Ramos (cell line): ENCODE measurements at regions not wholly inside any gene's neighbourhood (a gene's known extent, or its start where the extent isn't known, plus 50 kb on each side); places are given as distances from the start of the nearest gene placed in this dataset.

Experiments
- in situ Hi-C: fragments of 300-500 bp; cut with MboI; formaldehyde crosslinking; loops from one replicate; pipeline ENCODE4 v1.14.3; 2022; ENCODE audit warnings: low sequenced_read_pairs; ENCODE audit not compliant: unreplicated experiment

DNA sequence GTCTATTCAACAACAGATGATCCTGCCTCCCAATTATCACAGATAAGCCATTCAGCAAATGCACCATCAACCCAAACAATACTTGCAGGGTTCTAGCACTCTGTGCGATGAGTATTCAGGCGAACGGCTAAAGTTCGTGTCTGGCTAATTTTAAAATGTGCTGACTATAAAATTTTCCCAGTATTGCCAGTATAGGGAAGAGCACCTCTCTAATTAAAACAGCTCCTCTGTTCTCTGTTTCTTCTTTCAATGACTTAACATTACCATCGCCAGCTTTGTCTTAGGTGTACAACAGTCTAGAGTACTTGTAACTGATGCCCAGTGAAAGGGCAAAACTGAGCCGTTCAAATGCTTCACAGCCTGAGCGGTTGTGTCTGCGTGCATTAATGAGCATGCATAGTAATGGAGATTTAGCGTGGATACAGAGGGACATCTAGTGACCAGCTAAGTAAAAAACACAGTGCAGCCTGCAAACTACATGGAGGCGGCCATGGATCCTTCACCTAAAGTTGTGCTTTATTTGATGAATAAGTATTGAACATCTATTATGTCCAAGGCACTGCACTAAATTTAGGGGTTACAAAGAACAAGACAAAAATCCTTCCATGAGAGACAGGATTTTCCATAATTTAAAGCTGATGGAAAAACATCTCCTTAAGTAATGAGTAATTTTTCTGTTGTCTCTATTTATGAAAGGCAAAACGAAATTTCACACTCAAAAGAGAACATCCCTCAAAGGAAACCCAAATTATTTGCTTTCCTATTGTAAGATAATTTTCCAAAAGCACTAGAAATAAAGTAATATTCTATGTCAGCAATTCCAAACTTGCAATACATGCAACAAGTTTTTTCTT, 120.0 kb downstream of the SETD4 start:
- in situ Hi-C loops: no loop called here

GRCh38 chr21:35938446-35938845, 121.9 kb downstream of the SETD4 start:
- in situ Hi-C loops: no loop called here

DNA sequence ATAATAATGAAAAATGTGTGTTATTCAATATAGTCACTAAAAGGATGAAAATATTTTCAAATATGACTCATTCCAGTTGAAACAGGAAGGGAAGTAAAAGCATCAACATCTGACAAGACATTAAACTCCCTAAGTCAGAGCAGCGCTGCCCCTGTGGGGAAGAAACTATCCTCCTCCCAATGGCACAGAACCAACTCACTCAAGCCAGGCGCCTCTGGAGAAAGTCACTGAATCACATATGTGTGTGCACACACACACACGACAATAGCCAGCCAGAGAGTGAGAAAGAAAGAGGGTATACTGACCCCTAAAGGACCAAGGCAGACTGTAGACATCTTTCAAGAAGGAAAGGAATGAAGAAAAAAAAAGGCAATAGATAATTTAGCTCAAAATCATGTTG, 126.9 kb downstream of the SETD4 start:
- in situ Hi-C loops: no loop called here

DNA sequence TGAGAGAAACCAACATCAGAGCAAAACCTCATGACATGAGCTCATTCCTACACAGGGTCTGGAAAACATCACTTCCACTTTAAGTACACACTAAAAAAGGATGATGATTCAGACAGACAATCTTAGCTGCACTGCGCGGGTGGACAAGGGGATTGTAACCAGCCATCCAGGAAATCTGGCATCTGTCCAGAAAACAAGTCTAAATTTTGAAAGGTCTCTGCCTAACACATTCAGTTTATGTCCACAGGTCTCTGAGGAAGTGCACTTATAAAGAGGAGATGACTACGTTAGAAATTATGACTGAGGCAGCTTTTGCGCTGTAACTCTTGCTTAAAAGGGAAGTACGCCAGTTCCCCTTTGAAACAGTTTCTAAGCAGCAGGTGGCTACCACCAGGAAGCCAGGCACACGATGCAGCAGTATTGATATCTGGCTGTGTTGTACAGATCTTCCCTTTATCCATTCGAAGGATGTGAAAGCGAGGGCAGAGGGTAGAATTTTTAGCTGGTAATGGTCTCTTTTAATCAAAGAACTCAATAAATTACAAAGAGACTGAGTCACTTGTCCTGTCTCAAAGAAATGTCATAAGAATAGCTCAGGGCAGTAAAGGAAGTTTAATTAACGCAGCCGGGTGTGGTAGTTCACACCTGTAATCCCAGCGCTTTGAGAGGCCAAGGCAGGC, 128.0 kb downstream of the SETD4 start:
- in situ Hi-C loops: no loop called here

- in situ Hi-C loops: no loop called here
Observed at GRCh38 chr21:35929901-35930300, 130.4 kb downstream of the SETD4 start.

GRCh38 chr21:35927262-35927661, 133.1 kb downstream of the SETD4 start:
- in situ Hi-C loops: no loop called here

DNA sequence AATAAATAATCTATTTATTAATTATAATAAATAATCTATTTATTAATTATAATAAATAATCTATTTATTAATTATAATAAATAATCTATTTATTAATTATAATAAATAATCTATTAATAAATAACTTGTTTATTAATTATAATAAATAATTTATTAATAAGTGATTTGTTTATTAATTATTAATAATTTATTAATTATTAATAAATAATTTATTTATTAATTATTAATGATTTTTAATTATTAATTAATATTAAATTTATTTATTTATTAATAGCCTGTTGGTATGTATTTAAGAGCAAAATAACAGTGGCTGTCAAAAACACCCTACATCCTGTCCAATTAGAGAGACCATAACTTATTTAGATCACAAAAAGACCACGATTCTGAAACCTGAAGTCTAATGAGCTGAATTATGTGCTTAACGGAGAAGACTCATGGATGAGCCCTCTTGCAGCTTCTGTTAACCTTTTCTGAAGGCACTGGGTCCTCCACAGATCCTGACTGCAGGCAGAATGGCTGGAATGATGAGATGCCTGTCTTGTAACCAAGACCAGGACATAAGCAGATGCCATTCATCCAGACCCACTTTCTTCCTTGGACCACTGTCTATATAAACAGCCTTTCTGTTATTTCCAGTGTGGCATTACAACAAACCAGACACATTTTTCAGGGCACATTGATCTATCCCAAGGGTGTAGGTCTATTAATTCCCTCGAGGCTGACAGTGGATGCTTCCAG, 134.2 kb downstream of the SETD4 start:
- in situ Hi-C loops: no loop called here

DNA sequence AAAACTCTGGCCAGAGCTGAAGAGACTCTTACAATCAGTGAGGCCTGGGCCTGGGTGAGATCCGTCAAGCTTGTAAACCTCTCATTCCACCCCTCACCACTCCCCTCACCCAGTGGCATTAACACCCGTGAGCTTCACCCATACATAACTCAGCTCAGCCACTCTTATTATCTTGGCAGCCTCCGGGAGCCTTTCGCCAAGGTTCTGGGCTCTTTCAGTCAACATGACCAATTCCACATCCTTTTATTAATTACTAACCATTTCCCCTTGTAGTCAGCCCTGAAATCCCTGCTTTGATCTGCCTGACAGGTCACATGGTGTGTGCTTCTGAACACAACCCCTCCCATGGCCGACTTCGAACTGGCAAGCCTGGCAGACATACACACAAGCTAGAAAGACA, 134.8 kb downstream of the SETD4 start:
- in situ Hi-C loops: no loop called here

DNA sequence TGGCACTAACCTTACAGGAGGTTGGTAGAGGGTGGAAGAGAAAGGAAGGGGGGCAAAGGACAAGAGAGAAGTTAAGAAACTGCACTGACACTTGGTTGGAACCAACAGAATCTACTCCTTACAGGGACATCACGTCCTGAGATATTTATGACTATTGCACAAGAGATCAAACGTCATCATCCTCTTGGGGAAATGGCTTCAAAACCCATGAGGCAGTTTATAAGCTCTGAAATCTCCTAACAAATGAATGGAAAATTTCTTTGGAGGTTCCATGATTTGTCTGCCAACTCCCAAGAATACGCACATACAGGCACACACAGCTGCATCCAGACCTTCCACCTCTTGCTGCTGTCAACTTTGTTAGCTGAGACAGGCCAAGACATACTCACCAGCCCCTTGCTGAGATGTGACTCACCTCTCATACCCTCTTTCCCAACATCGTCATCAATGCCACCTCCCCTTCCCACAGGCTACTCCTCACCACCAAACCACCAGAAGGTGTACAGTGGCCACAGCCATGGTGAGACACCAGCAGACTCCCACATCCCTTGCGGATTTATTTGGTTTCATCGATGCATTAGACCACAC, 135.5 kb downstream of the SETD4 start:
- in situ Hi-C loops: no loop called here

DNA sequence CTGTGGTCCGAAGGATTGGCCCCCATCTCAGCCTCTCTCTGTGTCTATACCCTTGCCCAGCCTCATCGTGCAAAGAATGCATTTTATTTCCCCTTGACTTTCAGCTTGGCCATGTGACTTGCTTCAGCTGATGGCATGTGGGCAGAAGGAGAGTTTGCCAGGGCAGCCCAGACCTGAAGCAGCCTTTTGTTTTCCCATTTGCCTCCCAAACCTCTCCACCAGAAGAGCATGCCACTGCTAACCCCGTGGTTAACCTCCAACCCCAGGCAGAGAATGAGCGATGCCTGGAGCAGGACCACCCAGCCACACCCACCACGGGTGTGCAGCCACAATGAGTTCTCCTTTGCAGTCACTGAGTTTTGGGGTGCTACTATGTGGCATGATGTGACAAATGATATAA, 136.4 kb downstream of the SETD4 start:
- in situ Hi-C loops: no loop called here

- in situ Hi-C loops: no loop called here
Observed at GRCh38 chr21:35922618-35923017, 137.7 kb downstream of the SETD4 start.

GRCh38 chr21:35921471-35921870, 138.9 kb downstream of the SETD4 start:
- in situ Hi-C loops: no loop called here

- in situ Hi-C loops: no loop called here
Observed at GRCh38 chr21:35920436-35920835, 139.9 kb downstream of the SETD4 start.

- in situ Hi-C loops: no loop called here
Observed at GRCh38 chr21:35915030-35915429, 145.3 kb downstream of the SETD4 start.

- in situ Hi-C loops: no loop called here
Observed at GRCh38 chr21:35911412-35912191, 148.7 kb downstream of the SETD4 start.

DNA sequence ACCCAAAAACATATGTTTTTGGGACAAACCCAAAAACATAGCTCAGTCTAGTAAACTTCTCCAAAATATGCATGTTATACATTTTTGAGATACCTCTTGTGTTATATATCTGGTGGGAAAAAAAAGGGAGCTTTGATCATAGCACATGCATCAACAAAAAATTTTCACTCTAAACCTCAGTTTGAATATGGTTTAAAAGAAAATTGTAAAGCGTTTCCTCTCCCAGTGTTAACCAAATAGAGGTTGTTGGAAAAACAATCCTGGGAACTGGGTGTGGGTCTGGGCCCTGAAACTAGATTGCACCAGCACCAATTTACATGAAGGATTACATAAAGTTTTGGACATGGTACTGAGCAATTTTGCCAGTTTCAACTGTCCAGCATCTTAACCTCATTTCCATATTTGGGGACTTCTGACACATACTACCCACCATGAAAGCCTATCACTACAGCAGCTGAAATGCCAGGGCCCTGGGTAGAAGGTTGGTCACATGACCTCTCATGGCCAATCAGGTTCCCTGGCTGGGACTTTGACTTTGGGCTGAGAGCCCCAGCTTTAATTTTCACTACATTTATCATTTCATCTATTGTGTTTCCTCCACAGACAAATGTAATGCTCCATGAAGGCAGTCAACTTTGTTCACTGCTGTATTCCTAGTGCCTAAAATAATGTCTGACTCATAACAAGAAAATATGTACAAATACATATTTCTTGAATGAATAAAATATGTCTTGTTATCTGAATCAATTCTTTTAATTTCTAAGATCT, 150.7 kb downstream of the SETD4 start:
- in situ Hi-C loops: no loop called here

- in situ Hi-C loops: no loop called here
Observed at GRCh38 chr21:35908311-35909078, 151.8 kb downstream of the SETD4 start.

DNA sequence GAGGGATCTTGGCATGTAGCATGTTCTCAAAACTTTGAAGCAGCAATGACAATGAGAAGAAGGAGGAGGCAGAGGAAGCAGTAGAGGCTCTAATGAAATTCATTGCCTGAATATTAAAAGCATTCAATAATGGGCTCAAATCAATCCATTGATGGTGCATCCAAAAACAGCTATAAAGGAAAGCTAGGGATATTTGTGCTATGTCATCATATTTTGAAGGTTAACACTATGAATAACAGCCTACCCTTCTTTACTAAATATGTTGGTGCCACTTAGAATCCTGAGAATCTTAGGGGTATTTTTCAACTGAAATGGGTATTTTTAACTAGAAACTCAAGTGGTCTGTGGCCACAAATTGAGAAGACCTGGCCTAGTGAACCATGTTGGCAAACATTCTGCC, 153.7 kb downstream of the SETD4 start:
- in situ Hi-C loops: no loop called here

- in situ Hi-C loops: no loop called here
Observed at GRCh38 chr21:35905963-35906345, 154.4 kb downstream of the SETD4 start.
